GM18508 (cell line): ENCODE measurements at regions not wholly inside any gene's neighbourhood (a gene's known extent, or its start where the extent isn't known, plus 50 kb on each side); places are given as distances from the start of the nearest gene placed in this dataset.

Experiments
- ATAC-seq: cut with Tn5 transposase; IDR thresholded peaks from one replicate; pipeline ENCODE4 v1.9.1; 2021; ENCODE audit warnings: moderate number of reproducible peaks; ENCODE audit not compliant: insufficient read depth, unreplicated experiment

DNA sequence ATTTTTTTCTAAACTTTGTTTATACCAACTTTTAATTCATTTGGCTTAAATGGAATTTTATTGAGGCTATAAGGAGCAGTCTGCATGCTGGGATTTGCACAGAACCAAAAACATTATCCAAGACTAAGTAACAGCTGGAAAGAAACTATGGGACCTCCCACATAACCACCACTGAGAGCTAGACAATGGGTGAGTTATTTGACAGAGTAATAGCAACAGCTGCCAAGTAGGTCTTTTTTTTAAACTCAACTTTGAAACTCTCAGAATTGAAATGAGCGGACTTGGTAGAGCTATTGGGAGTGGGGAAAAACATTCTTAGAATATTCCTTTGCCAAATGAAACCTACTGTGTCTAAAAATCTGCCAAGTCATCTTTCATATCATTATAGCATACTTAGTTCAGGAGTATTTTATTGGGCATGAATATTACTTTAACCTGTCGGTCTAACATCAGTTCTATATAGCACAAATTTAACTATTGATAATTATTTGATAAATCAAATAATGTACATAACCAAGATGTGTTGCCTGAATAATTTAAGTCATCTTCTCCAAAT is 1428.0 kb downstream of the PCDH7 start:
- ATAC-seq = no peak

DNA sequence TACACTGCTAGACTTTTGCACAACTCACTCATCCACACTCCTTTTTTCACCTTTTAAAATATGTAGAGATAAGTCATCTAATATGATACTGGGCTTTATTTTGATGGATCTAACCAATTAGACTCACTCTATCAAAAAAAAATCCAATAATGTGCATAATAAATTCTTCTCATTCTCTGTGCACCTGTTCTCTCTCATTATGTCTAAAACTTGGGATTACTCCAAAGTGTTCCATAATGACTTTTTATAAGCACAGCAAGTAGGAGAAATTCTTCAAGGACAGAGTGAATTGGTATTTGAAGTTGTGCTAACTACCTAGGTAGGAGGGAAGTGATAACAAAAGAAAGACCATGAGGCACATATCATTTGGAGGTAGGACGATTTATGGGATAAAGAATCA is 1438.8 kb downstream of the PCDH7 start:
- no peak for ATAC-seq

GRCh38 chr4:32161392-32161791 is 1441.2 kb downstream of the PCDH7 start:
- ATAC-seq = no peak

GRCh38 chr4:32163125-32163524 is 1443.0 kb downstream of the PCDH7 start:
- ATAC-seq = no peak

GRCh38 chr4:32169841-32170240 is 1449.7 kb downstream of the PCDH7 start:
- no peak for ATAC-seq

DNA sequence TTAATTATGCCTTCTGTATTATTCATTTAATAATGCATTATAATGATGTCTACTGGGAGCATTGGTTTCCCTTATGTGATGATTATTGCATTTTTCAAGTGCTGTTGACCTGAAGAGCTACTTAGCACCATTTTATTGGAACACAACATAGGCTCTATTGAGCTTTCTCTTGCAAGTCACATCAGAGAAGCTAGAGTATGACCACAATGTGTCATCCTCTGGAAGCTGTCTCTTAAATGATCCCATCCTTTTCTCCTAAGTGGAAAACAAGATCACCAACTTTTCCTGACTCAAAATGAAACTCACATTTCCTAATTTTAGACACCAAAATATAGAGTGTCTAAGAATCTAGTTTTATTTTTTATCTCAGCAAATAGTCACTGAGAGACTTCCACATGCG is 1451.9 kb downstream of the PCDH7 start:
- no peak for ATAC-seq

- no peak for ATAC-seq
Measured at GRCh38 chr4:32172761-32173160, 1452.6 kb downstream of the PCDH7 start.

DNA sequence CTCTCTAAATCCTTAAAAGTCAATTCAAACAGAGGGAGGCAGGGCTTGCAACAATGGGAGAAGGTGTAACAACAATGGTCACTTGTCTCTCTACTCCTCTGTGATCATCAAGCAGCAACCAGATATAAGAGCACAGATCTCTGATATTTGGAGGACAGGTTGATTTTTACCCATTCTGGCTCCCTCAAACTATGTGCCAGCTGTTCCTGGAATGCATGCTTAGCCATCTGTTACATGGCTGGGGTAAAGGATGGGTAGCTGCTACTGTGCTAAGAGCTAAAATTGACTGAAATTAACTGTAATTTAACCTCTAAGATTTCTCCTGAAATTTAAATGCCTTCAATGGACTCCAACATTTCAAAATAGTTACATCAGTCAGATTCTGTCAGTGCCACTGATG is 1459.9 kb downstream of the PCDH7 start:
- ATAC-seq = no peak

GRCh38 chr4:32184186-32184585 is 1464.0 kb downstream of the PCDH7 start:
- ATAC-seq = no peak

DNA sequence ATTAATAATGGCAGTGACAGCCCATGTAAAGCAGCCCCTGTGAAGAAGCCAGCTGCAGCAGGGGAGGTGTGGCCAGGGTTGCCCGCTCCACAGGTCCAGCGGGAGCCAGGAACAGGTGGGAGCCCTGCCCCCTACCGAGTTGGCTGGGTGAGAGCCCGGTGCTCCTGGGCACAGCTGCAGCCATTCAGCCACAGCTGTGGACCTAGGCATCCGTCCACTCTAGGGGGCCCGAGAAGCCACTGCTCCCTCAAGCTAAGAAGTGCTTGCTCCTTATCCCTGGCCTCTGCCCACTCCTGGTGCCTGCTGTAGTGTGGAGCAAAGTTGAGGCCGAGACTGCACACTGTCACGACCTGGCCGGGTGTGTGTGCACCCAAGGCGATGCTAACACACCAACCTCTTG is 1469.0 kb downstream of the PCDH7 start:
- no peak for ATAC-seq

DNA sequence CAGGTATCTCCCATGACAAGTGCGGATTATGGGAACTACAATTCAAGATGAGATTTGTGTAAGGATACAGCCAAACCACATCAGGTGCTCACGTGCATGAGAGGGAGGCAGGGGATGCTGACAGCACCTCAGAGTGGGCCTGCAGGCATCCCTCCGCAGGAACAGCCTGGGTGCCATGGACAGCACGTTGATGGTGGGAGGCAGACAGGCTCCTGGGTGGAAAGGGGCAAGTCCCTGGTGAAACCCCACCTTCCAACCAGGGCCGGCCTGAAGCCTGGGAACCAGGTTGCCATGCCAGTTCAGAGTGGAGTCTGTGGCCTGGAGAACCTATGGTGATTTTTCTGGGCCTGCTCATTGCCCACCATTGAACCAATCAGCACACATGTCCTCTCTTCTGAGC is 1469.6 kb downstream of the PCDH7 start:
- ATAC-seq = no peak

GRCh38 chr4:32191961-32192360 is 1471.8 kb downstream of the PCDH7 start:
- no peak for ATAC-seq

- no peak for ATAC-seq
Measured at GRCh38 chr4:32192363-32192762, 1472.2 kb downstream of the PCDH7 start.

DNA sequence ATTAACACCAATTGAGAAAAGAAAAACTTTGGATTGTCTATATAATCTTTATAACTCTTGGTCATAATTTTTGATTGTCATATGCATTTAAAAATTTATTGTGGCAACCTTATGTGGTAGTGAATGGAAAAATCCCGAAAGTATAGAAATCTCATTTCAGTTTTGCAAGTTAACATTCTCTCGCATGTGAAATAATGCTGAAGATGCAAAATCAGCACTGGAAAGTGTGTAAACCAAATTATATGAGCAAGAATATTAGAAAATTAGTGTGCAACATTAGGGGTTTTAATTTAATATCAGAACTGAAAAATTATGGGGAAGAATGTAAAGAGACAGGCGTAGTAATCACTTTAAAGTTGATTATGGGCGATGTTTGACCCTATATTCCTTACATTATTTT is 1472.8 kb downstream of the PCDH7 start:
- ATAC-seq = no peak

- no peak for ATAC-seq
Measured at GRCh38 chr4:32196950-32197688, 1477.0 kb downstream of the PCDH7 start.

- no peak for ATAC-seq
Measured at GRCh38 chr4:32199639-32200038, 1479.5 kb downstream of the PCDH7 start.

GRCh38 chr4:32203340-32203739 is 1483.2 kb downstream of the PCDH7 start:
- ATAC-seq = no peak

GRCh38 chr4:32206756-32207155 is 1486.6 kb downstream of the PCDH7 start:
- no peak for ATAC-seq

DNA sequence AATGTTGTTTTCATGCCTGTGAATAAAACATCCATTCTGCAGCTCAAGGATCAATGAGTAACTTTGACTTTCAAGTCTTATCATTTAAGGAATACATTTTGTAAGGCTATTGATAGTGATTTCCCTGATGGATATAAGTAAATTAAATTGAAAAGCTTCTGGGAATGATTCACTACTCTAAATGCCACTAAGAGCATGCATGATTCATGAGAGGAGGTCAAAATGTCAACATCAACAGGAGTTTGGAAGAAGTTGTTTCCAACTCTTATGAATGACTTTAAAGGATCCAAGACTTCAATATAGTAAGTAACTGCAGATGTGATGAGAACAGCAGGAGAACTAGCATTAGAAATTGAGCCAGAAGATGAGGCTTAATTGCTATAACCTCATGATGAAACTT is 1487.3 kb downstream of the PCDH7 start:
- ATAC-seq = no peak

DNA sequence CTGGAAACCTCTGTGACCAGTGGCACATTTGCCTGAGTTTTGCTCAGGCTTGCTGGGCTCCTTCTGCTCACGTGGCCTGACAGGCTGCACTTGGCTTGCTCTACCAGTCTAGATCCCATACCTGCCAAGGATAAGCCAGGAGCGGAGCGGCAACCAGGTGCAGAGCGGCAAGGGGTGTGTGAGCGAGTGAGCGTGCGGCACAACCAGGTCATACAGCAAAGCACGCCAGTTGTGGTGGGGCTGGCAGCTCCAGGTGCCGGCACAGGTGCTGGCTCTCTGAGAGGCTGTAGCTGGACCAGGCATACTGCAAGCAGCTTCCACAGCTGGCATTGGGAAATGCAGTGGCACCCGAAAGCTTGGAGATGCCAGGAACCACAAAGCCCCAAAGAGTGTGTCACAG is 1495.1 kb downstream of the PCDH7 start:
- ATAC-seq = no peak

DNA sequence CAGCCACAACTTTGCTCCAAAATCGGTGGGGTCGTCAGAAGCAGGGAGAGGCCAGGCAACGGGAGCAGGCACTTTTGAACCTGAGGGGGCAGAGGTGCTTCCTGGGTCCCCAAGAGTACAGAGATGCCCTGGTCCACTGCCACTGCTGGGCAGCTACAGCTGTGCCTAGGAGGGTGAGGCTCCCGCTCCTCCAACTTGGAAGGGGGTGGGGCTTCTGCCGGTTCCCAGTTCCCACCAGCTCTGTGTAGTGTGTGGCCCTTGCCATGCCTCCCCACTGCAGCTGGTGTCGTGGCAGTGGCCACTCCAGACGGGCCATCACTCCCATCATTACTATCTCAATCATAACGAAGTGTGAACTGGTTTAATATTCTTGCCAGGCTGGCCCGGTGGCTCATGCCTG is 1496.3 kb downstream of the PCDH7 start:
- ATAC-seq = no peak

DNA sequence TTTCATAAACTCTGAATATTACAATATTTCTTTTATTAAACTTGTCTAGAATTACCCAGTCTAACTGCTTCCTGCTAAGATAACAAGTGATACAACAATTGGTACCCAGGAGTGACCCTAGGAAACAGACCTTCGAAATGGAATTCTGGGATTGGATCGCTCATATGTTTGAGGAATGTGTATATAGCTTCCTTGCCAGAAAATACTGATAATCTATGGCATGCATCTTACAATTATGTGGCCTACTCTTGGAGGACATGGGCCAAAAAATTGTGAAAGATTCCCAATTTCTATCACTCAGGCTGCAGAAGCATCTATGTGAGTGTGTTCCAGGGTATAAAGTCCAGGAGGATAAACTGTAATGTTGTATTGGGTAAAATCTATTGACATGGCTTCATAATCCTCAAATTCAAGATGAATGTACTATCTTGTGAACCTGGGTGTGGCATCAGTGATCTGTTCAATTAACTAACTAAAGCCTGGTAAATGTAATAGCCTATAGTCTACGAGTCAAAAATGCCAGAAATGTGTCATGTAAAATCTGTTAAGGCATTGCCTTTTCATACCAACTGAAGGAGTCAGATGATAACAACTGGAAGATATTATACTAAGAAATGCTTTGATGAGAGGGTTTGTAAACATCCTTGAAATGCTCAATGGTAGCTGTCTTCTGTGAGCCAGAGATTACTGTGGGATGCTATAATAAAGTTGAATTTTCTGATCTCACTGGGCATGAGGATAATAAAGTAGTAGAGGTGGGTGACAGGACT is 1499.3 kb downstream of the PCDH7 start:
- ATAC-seq = no peak
